ENCODE measurements at regions not wholly inside any gene's neighbourhood (a gene's known extent, or its start where the extent isn't known, plus 50 kb on each side); places are given as distances from the start of the nearest gene placed in this dataset.

GRCh38 chrX:482702-483203 is 96.0 kb upstream of the PPP2R3B start:
- H3K36me3 ChIP-seq (ENCODE audit: control insufficient read depth in 4 of 4, insufficient read depth in 4 of 4, low read length in 4 of 4): no peaks in the 10 kb centered on the region
- H3K9ac ChIP-seq (ENCODE audit: insufficient read depth in 1 of 2, low read length in 2 of 2): no peak overlapping the region
- no peak overlapping the region for H3K4me3 ChIP-seq
- no peak for TF ChIP-seq CTCF (IDR thresholded peaks at IDR 0.05; ENCODE audit: control extremely low read depth, extremely low read depth)
- H3K27ac ChIP-seq (ENCODE audit: low read depth in 1 of 2, low read length in 1 of 2): no peak overlapping the region
- no peaks in the 10 kb centered on the region for H3K27me3 ChIP-seq (ENCODE audit: control insufficient read depth in 3 of 3, insufficient read depth in 3 of 3, low read length in 2 of 3)
- ATAC-seq (ENCODE audit: insufficient read depth, low FRiP score): no peak
- H3K9me3 ChIP-seq (ENCODE audit: control insufficient read depth in 4 of 4, insufficient read depth in 3 of 4, low read length in 3 of 4): peaks cover 0 to 4% (median 0%) of the 10 kb centered on the region in 4 donors
- no peak for DNase-seq
- no peaks in the 10 kb centered on the region for H3K4me1 ChIP-seq (ENCODE audit: control insufficient read depth in 5 of 5, insufficient read depth in 5 of 5, low read length in 5 of 5)
- 66 to 69% methylated on average over 23 of the region's 23 CpGs for WGBS, 2 donors

GRCh38 chrX:485368-485767 is 98.7 kb upstream of the PPP2R3B start:
- Histone ChIP-seq H3K4me1 (ENCODE audit: control insufficient read depth in 5 of 5, insufficient read depth in 5 of 5, low read length in 5 of 5) (no peaks in the 10 kb centered on the region), H3K27me3 (ENCODE audit: control insufficient read depth in 3 of 3, insufficient read depth in 3 of 3, low read length in 2 of 3) (no peaks in the 10 kb centered on the region), H3K9ac (ENCODE audit: insufficient read depth in 1 of 2, low read length in 2 of 2) (no peak overlapping the region), H3K27ac (ENCODE audit: low read depth in 1 of 2, low read length in 1 of 2) (no peak overlapping the region), H3K4me3 (no peak overlapping the region), H3K9me3 (ENCODE audit: control insufficient read depth in 4 of 4, insufficient read depth in 3 of 4, low read length in 3 of 4) (peaks cover 0 to 4% (median 1%) of the 10 kb centered on the region in 4 donors), H3K36me3 (ENCODE audit: control insufficient read depth in 4 of 4, insufficient read depth in 4 of 4, low read length in 4 of 4) (no peaks in the 10 kb centered on the region)
- no peak for DNase-seq
- TF ChIP-seq CTCF (IDR thresholded peaks at IDR 0.05; ENCODE audit: control extremely low read depth, extremely low read depth): no peak
- WGBS, 2 donors: 83 to 90% methylated on average over 13 of the region's 13 CpGs
- ATAC-seq (ENCODE audit: insufficient read depth, low FRiP score): no peak

GRCh38 chrX:486325-486724 is 99.6 kb upstream of the PPP2R3B start:
- H3K36me3 ChIP-seq (ENCODE audit: control insufficient read depth in 4 of 4, insufficient read depth in 4 of 4, low read length in 4 of 4): no peaks in the 10 kb centered on the region
- H3K4me1 ChIP-seq (ENCODE audit: control insufficient read depth in 5 of 5, insufficient read depth in 5 of 5, low read length in 5 of 5): no peaks in the 10 kb centered on the region
- no peak for TF ChIP-seq CTCF (IDR thresholded peaks at IDR 0.05; ENCODE audit: control extremely low read depth, extremely low read depth)
- no peak for DNase-seq
- H3K9me3 ChIP-seq (ENCODE audit: control insufficient read depth in 4 of 4, insufficient read depth in 3 of 4, low read length in 3 of 4): peaks cover 0 to 4% (median 1%) of the 10 kb centered on the region in 4 donors
- no peak overlapping the region for H3K9ac ChIP-seq (ENCODE audit: insufficient read depth in 1 of 2, low read length in 2 of 2)
- no peak for ATAC-seq (ENCODE audit: insufficient read depth, low FRiP score)
- WGBS, 2 donors: 95 to 98% methylated on average over 4 of the region's 4 CpGs
- H3K4me3 ChIP-seq: no peak overlapping the region
- H3K27me3 ChIP-seq (ENCODE audit: control insufficient read depth in 3 of 3, insufficient read depth in 3 of 3, low read length in 2 of 3): no peaks in the 10 kb centered on the region
- H3K27ac ChIP-seq (ENCODE audit: low read depth in 1 of 2, low read length in 1 of 2): no peak overlapping the region

- H3K27ac ChIP-seq (ENCODE audit: low read depth in 1 of 2, low read length in 1 of 2): no peak overlapping the region
- no peaks in the 10 kb centered on the region for H3K4me1 ChIP-seq (ENCODE audit: control insufficient read depth in 5 of 5, insufficient read depth in 5 of 5, low read length in 5 of 5)
- no peak for TF ChIP-seq CTCF (IDR thresholded peaks at IDR 0.05; ENCODE audit: control extremely low read depth, extremely low read depth)
- no peaks in the 10 kb centered on the region for H3K27me3 ChIP-seq (ENCODE audit: control insufficient read depth in 3 of 3, insufficient read depth in 3 of 3, low read length in 2 of 3)
- DNase-seq (no peak), ATAC-seq (ENCODE audit: insufficient read depth, low FRiP score) (no peak)
- peaks cover 0 to 2% (median under 1%) of the 10 kb centered on the region in 4 donors for H3K9me3 ChIP-seq (ENCODE audit: control insufficient read depth in 4 of 4, insufficient read depth in 3 of 4, low read length in 3 of 4)
- WGBS, 2 donors: 55 to 70% methylated on average over 1 of the region's 1 CpG
- H3K9ac ChIP-seq (ENCODE audit: insufficient read depth in 1 of 2, low read length in 2 of 2): no peak overlapping the region
- H3K4me3 ChIP-seq: no peak overlapping the region
- no peaks in the 10 kb centered on the region for H3K36me3 ChIP-seq (ENCODE audit: control insufficient read depth in 4 of 4, insufficient read depth in 4 of 4, low read length in 4 of 4)
These were observed 101.1 kb upstream of the PPP2R3B start for GRCh38 chrX:487836-488235.

Measured in lung (tissue), 11 donors.